ENCODE measurements at regions not wholly inside any gene's neighbourhood (a gene's known extent, or its start where the extent isn't known, plus 50 kb on each side); places are given as distances from the start of the nearest gene placed in this dataset.
"Not testable (repeated sequence)": the region's sequence is repeated elsewhere in the genome, so short reads cannot be mapped to it uniquely, and the experiment has no call there.

GRCh38 chr3:8011902-8012301, 489.7 kb upstream of the LMCD1 start:
- no peak overlapping the region for H3K4me3 ChIP-seq (replicated peaks; ENCODE audit: low read depth, low read length)
- TF ChIP-seq CTCF (IDR thresholded peaks at IDR 0.05; ENCODE audit: low read length, missing control alignments), result no peak
- DNase-seq (ENCODE audit: low read depth), result no peak

DNA sequence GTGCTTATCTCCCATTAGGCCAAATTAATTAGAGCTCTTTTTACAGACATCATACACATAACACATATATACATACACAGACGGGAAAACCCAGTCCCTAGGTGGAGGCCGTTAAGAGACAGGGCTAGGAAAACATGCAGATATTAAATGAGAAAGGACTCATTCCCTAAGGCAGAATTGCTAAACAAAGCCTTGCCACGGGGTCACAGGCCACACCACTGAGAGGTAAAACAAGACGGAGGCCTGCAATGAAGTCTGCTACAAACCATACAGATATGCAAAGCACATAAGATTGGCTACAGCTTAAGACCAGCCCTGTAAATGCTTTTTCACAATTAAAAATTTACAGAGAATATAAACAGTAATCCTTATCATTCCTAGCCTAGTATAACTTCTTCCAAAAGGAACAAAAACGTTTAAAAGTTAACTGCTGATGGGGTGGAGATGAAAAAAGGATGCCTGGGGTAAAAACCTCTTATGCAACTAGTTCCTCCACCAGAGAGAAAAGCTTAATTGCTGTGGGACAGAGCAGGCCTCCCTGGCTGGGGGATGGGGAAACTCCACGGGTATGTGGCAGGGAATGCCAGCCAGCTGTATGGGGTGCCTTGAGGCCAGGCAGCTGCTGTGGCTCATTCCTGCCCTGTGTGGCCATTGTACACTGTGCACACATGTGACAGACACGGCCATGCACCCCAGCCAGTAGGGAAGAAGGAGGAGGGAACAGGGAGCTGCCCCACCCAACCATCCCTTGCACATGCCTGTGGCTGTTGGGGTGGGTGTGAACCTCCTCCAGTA, 481.4 kb upstream of the LMCD1 start:
- no peak for TF ChIP-seq CTCF (IDR thresholded peaks at IDR 0.05; ENCODE audit: low read length, missing control alignments)
- no peak overlapping the region for H3K4me3 ChIP-seq (replicated peaks; ENCODE audit: low read depth, low read length)
- DNase-seq (ENCODE audit: low read depth), result no peak

DNA sequence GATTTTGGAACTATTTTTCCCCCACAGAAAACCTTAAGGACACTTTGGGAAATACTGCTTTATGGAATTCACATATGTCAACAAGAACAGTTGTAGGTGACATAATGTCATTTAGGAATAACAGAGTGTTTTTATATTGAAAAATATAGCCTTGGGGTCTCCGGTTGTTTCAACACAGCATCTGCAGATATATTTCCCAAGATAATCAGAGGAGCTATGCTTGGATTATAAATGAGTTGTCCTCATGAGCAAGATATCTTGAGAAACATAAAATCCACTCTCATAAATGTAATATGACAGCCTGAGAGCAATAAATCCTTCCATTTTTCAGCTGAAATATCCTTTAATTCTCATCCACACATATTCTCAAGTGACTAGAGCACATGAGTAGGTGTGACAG, 473.7 kb upstream of the LMCD1 start:
- DNase-seq (ENCODE audit: low read depth), result no peak
- no peak overlapping the region for H3K4me3 ChIP-seq (replicated peaks; ENCODE audit: low read depth, low read length)
- no peak for TF ChIP-seq CTCF (IDR thresholded peaks at IDR 0.05; ENCODE audit: low read length, missing control alignments)

- no peak for TF ChIP-seq CTCF (IDR thresholded peaks at IDR 0.05; ENCODE audit: low read length, missing control alignments)
- DNase-seq (ENCODE audit: low read depth), result no peak
- no peak overlapping the region for H3K4me3 ChIP-seq (replicated peaks; ENCODE audit: low read depth, low read length)
Observed at GRCh38 chr3:8050283-8050682, 451.3 kb upstream of the LMCD1 start.

DNA sequence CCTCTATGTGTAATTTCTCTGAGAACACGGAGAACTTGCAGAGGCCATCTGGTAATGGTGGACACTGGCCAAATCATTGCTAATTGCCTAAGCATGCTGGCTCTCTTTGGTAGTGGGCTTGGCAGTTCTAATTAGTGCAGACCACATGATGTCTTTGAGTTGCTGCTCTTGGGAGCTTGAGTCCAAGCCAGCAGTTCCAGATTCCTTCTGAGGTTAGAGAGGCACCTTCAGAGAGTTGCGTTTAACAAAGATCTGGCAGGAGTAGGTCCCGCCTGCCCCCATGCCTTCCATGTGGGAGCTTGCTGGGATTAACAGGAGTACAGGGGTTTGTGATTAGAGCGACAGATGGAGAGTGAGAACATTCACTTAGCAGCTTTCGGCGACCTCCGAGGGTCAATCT, 449.0 kb upstream of the LMCD1 start:
- DNase-seq (ENCODE audit: low read depth), result no peak
- H3K4me3 ChIP-seq (replicated peaks; ENCODE audit: low read depth, low read length), result no peak overlapping the region
- no peak for TF ChIP-seq CTCF (IDR thresholded peaks at IDR 0.05; ENCODE audit: low read length, missing control alignments)

DNA sequence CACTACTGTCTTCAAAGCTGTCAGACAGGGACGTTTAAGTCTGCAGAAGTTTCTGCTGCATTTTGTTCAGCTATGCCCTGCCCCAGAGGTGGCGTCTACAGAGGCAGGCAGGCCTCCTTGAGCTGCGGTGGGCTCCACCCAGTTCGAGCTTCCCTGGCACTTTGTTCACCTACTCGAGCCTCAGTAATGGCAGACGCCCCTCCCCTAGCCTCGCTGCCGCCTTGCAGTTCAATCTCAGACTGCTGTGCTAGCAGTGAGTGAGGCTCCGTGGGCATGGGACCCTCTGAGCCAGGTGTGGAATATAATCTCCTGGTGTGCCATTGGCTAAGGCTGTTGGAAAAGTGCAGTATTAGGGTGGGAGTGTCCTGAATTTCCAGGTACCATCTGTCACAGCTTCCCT, 433.5 kb upstream of the LMCD1 start:
- H3K4me3 ChIP-seq (replicated peaks; ENCODE audit: low read depth, low read length); DNase-seq (ENCODE audit: low read depth): not testable (repeated sequence)

DNA sequence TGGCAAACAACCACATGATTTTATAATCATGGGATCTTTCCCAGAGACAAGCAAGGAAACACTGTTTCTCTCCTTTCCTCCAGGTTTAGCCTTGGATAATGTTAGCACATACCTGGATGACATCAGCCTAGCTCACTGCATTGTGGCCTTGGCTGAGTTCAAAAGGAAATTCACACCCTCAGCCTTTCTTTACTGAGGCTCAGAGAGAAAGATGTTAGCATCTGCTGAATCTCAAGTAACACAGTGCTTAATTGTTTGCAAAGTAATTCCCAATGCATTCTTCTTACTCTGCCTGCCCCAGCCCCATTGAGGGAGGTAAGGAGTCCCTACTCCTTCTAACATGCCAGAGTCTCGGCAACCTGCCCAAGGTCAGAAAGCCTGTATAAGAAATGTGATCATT, 432.2 kb upstream of the LMCD1 start:
- TF ChIP-seq CTCF (IDR thresholded peaks at IDR 0.05; ENCODE audit: low read length, missing control alignments), result no peak
- no peak for DNase-seq (ENCODE audit: low read depth)
- no peak overlapping the region for H3K4me3 ChIP-seq (replicated peaks; ENCODE audit: low read depth, low read length)
